Panc1 (cell line): ENCODE measurements at regions not wholly inside any gene's neighbourhood (a gene's known extent, or its start where the extent isn't known, plus 50 kb on each side); places are given as distances from the start of the nearest gene placed in this dataset.

Experiments
- ATAC-seq: fragments of 200-7000 bp; cut with Tn5 transposase; 2 replicates; pipeline ENCODE4 v1.9.1; 2020; ENCODE audit warnings: mild to moderate bottlenecking, moderate library complexity
- BruUV-seq: library from RNA; stranded (reverse); fragments of 400-500 nt; replicated peaks from 2 replicates; lab custom pipeline; 2021; lab: Mats Ljungman, UMichigan
- CTCF ChIA-PET: fragments of 300-600 bp; sonication (Branson Sonifier 250); formaldehyde crosslinking; loops from one replicate; lab custom pipeline; 2022; ENCODE audit warnings: antibody characterized with exemption; lab: Charles Lee
- POLR2A ChIA-PET: fragments of 300-600 bp; sonication (Branson Sonifier 250); formaldehyde crosslinking; loops from one replicate; lab custom pipeline; 2022; ENCODE audit warnings: antibody characterized with exemption; lab: Charles Lee
- DNase-seq: peaks from one replicate; pipeline ENCODE4 v3.0.0-alpha.2; 2010; ENCODE audit warnings: low read depth, low spot score
- H3K27ac ChIP-seq: 2 replicates; pipeline ENCODE4 v1.5.1; 2011; ENCODE audit warnings: mild to moderate bottlenecking, low read length, inconsistent platforms
- H3K27me3 ChIP-seq: fragments of 200-500 bp; sonication (Bioruptor generic); 2 replicates; pipeline ENCODE4 v1.6.0; 2014; ENCODE audit warnings: low read length, inconsistent platforms; ENCODE audit not compliant: control insufficient read depth, insufficient read depth
- H3K36me3 ChIP-seq: fragments of 200-500 bp; sonication (Bioruptor generic); 2 replicates; pipeline ENCODE4 v1.5.1; 2014; ENCODE audit warnings: inconsistent platforms, mild to moderate bottlenecking, low read length, moderate library complexity; ENCODE audit not compliant: control insufficient read depth, insufficient read depth
- H3K4me1 ChIP-seq: 2 replicates; pipeline ENCODE4 v1.5.1; 2011; ENCODE audit warnings: inconsistent platforms, mild to moderate bottlenecking, low read length, moderate library complexity; ENCODE audit not compliant: control insufficient read depth, insufficient read depth
- H3K4me3 ChIP-seq, 2 experiments: 2 replicates each; pipeline ENCODE4 v1.5.1; 2011 to 2012; ENCODE audit warnings: low read depth in 2 of 2, low read length in 2 of 2, mild to moderate bottlenecking in 2 of 2, inconsistent platforms in 1 of 2, moderate library complexity in 1 of 2
- H3K9me3 ChIP-seq: fragments of 200-500 bp; sonication (Bioruptor generic); 2 replicates; pipeline ENCODE4 v1.5.1; 2014; ENCODE audit warnings: low read depth, mild to moderate bottlenecking, inconsistent platforms, low read length, moderate library complexity; ENCODE audit not compliant: control insufficient read depth, insufficient read depth
- CTCF ChIP-seq: fragments of 450-650 bp; IDR thresholded peaks from 2 replicates; pipeline ENCODE4 v1.5.1; 2017; ENCODE audit warnings: mild to moderate bottlenecking
- POLR2AphosphoS5 ChIP-seq: IDR thresholded peaks from 2 replicates; pipeline ENCODE4 v1.6.1; 2012; ENCODE audit warnings: mild to moderate bottlenecking, low read depth, low read length, moderate library complexity
- REST ChIP-seq, 2 experiments: IDR thresholded peaks; 2 replicates each; pipeline ENCODE4 v1.6.1; 2011 to 2012; ENCODE audit warnings: low read depth in 2 of 2, control low read depth in 1 of 2, low read length in 1 of 2, mild to moderate bottlenecking in 1 of 2, moderate library complexity in 1 of 2; ENCODE audit not compliant: insufficient read depth in 1 of 2
- SIN3A ChIP-seq: IDR thresholded peaks from 2 replicates; pipeline ENCODE4 v1.6.1; 2012; ENCODE audit warnings: low read depth, mild to moderate bottlenecking, low read length, moderate library complexity, borderline replicate concordance; ENCODE audit not compliant: insufficient read depth
- TCF7L2 ChIP-seq: IDR thresholded peaks from 2 replicates; pipeline ENCODE4 v1.6.1; 2011; ENCODE audit warnings: mild to moderate bottlenecking, low read depth, low read length, inconsistent platforms
- in situ Hi-C: cut with HindIII; loops from 2 replicates; pipeline ENCODE4 v1.10.0; 2016; ENCODE audit warnings: low sequenced_read_pairs, low pct_unique_long_range_greater_than_20kb
- intact Hi-C: fragments of 100-400 bp; cut with micrococcal nuclease; formaldehyde crosslinking; loops from one replicate; pipeline ENCODE4 v1.10.0; 2022; ENCODE audit not compliant: unreplicated experiment

DNA sequence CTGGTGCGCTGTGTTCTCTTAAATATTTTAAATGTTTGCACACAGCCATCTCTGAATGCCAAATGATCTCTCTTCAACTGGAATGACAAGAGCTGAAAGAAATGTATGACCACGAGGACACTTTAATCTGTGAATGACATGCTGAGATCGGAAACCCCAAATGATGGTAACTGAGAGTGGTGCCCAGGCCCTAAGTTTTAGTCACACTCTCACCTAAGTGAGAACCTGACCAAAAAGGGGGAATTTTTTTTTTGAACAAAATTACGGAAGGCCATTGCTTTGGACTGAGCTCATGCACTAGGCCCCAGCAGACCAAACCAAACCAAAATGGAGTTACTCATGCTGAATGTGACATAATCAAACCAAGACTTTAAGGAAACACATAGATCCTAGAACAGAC, 167.1 kb upstream of the TUT7 start:
- in situ Hi-C loops (no loop called here), intact Hi-C loops (no loop called here)
- H3K9me3 ChIP-seq, result no peaks in the 10 kb centered on the region
- no peak overlapping the region for H3K27ac ChIP-seq
- ATAC-seq, result no peak
- BruUV-seq, result no TSS peak
- POLR2A ChIA-PET, result interaction anchor here (0.6 kb wide), 1 partner anchor 661 kb away, joined by 4 read pairs; no protein-coding TSS in a partner anchor
- H3K4me1 ChIP-seq, result no peaks in the 10 kb centered on the region
- no peak overlapping the region for H3K4me3 ChIP-seq
- TF ChIP-seq POLR2AphosphoS5 (no peak), SIN3A (no peak), CTCF (no peak), REST (IDR thresholded peaks at IDR 0.05; ENCODE audit: insufficient read depth in 1 of 2, low read depth in 2 of 2, low read length in 1 of 2) (no peak), TCF7L2 (no peak)
- no peaks in the 10 kb centered on the region for H3K36me3 ChIP-seq
- H3K27me3 ChIP-seq, result no peaks in the 10 kb centered on the region
- CTCF ChIA-PET, result no interaction called here
- no peak for DNase-seq

DNA sequence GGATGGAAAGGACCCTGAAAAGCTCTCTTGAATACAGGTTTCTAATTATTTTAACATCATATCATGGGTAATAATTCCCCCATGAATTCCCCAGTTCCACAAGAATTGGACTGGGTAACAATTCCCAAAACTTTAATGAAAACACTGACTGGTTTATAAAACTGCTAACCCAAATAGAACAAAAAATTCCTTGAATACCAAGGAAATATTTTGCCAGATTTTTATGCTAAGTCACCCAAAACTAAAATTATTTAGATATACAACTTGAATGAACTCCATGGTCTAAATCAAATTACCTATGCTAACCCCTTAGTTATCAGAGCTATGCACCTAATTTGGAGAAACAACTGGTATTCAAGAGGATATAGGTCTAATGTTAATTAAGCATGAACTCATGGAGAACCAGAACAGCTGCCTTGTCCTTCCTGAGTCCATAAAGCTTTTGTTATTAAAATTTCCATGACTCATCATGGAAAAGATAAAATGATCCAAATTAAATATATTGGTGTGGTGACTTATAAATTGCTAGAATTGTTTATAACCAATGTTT, 164.9 kb upstream of the TUT7 start:
- Histone ChIP-seq H3K36me3 (no peaks in the 10 kb centered on the region), H3K4me1 (no peaks in the 10 kb centered on the region), H3K4me3 (no peak overlapping the region), H3K27ac (no peak overlapping the region), H3K9me3 (no peaks in the 10 kb centered on the region), H3K27me3 (no peaks in the 10 kb centered on the region)
- ATAC-seq, result no peak
- no TSS peak for BruUV-seq
- POLR2A ChIA-PET, result no interaction called here
- CTCF ChIA-PET, result no interaction called here
- DNase-seq, result no peak
- TF ChIP-seq POLR2AphosphoS5 (no peak), SIN3A (no peak), REST (IDR thresholded peaks at IDR 0.05; ENCODE audit: insufficient read depth in 1 of 2, low read depth in 2 of 2, low read length in 1 of 2) (no peak), TCF7L2 (no peak), CTCF (no peak)
- in situ Hi-C loops, result no loop called here
- intact Hi-C loops, result no loop called here
